ENCODE measurements at regions not wholly inside any gene's neighbourhood (a gene's known extent, or its start where the extent isn't known, plus 50 kb on each side); places are given as distances from the start of the nearest gene placed in this dataset.

DNA sequence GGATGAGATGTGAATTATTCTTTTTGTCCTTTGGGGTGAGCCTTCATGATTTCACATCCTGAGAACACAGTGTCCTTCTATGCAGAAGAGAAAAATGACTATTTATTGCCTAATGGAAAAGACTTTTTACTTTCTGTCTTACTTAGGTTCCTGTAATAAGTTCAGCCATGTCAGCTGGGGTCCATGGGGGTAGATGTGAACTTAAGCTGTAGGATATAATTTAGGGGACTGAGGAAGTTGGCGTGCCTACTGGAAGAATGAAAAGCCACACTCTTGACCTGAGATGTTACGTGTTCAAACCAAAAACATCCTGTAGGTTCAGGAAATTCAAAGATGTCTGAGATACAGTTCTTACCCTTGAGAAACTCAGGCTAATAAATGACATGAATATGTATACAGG, 660.5 kb downstream of the TOX3 start:
- TF ChIP-seq, protein P1, sequence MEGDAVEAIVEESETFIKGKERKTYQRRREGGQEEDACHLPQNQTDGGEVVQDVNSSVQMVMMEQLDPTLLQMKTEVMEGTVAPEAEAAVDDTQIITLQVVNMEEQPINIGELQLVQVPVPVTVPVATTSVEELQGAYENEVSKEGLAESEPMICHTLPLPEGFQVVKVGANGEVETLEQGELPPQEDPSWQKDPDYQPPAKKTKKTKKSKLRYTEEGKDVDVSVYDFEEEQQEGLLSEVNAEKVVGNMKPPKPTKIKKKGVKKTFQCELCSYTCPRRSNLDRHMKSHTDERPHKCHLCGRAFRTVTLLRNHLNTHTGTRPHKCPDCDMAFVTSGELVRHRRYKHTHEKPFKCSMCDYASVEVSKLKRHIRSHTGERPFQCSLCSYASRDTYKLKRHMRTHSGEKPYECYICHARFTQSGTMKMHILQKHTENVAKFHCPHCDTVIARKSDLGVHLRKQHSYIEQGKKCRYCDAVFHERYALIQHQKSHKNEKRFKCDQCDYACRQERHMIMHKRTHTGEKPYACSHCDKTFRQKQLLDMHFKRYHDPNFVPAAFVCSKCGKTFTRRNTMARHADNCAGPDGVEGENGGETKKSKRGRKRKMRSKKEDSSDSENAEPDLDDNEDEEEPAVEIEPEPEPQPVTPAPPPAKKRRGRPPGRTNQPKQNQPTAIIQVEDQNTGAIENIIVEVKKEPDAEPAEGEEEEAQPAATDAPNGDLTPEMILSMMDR (IDR thresholded peaks at IDR 0.05 in 2 of 3, conservative IDR thresholded peaks at IDR 0.05 in 1 of 3; ENCODE audit: borderline replicate concordance in 1 of 3, insufficient read depth in 1 of 3, low read depth in 2 of 3, low read length in 2 of 3) = no peak
- TF ChIP-seq CEBPB (IDR thresholded peaks at IDR 0.05; ENCODE audit: low read depth) = no peak
- no peak for TF ChIP-seq ZFX (IDR thresholded peaks at IDR 0.05)
- TF ChIP-seq POLR2A (IDR thresholded peaks at IDR 0.05; ENCODE audit: borderline replicate concordance, extremely low read depth, insufficient read depth, insufficient read length) = no peak
- TF ChIP-seq EZH2phosphoT487 (IDR thresholded peaks at IDR 0.05; ENCODE audit: borderline replicate concordance) = no peak
- no peak for TF ChIP-seq SIN3A (IDR thresholded peaks at IDR 0.05; ENCODE audit: low read depth)
- TF ChIP-seq SRF (IDR thresholded peaks at IDR 0.05; ENCODE audit: low read depth) = no peak
- TF ChIP-seq, protein P2, sequence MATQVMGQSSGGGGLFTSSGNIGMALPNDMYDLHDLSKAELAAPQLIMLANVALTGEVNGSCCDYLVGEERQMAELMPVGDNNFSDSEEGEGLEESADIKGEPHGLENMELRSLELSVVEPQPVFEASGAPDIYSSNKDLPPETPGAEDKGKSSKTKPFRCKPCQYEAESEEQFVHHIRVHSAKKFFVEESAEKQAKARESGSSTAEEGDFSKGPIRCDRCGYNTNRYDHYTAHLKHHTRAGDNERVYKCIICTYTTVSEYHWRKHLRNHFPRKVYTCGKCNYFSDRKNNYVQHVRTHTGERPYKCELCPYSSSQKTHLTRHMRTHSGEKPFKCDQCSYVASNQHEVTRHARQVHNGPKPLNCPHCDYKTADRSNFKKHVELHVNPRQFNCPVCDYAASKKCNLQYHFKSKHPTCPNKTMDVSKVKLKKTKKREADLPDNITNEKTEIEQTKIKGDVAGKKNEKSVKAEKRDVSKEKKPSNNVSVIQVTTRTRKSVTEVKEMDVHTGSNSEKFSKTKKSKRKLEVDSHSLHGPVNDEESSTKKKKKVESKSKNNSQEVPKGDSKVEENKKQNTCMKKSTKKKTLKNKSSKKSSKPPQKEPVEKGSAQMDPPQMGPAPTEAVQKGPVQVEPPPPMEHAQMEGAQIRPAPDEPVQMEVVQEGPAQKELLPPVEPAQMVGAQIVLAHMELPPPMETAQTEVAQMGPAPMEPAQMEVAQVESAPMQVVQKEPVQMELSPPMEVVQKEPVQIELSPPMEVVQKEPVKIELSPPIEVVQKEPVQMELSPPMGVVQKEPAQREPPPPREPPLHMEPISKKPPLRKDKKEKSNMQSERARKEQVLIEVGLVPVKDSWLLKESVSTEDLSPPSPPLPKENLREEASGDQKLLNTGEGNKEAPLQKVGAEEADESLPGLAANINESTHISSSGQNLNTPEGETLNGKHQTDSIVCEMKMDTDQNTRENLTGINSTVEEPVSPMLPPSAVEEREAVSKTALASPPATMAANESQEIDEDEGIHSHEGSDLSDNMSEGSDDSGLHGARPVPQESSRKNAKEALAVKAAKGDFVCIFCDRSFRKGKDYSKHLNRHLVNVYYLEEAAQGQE (IDR thresholded peaks at IDR 0.05; ENCODE audit: low read depth) = no peak
